ENCODE measurements at regions not wholly inside any gene's neighbourhood (a gene's known extent, or its start where the extent isn't known, plus 50 kb on each side); places are given as distances from the start of the nearest gene placed in this dataset.

DNA sequence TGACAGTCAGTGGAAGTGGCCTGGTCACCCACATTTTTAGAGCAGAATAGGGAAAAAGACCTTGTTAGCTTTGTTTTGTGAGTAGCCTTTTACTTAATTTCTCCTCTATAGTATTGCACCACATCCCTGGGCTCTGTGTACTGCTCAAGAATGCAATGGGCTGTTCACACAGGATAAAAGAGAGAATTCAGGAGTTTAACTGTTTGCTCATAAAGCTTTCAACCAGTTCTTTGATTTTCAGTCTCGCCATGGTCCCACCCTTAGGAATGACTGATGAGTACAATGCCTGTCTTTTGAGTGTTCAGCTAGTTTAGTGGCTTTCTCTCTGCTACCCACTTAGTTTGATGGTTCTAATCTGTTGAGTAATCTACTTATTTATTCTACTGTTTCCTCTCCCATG is 129.7 kb downstream of the PLG start:
- H3K27me3 ChIP-seq (ENCODE audit: control insufficient read depth, insufficient read depth, low read length), result no peaks in the 10 kb centered on the region
- TF ChIP-seq, protein P1, sequence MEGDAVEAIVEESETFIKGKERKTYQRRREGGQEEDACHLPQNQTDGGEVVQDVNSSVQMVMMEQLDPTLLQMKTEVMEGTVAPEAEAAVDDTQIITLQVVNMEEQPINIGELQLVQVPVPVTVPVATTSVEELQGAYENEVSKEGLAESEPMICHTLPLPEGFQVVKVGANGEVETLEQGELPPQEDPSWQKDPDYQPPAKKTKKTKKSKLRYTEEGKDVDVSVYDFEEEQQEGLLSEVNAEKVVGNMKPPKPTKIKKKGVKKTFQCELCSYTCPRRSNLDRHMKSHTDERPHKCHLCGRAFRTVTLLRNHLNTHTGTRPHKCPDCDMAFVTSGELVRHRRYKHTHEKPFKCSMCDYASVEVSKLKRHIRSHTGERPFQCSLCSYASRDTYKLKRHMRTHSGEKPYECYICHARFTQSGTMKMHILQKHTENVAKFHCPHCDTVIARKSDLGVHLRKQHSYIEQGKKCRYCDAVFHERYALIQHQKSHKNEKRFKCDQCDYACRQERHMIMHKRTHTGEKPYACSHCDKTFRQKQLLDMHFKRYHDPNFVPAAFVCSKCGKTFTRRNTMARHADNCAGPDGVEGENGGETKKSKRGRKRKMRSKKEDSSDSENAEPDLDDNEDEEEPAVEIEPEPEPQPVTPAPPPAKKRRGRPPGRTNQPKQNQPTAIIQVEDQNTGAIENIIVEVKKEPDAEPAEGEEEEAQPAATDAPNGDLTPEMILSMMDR (IDR thresholded peaks at IDR 0.05; ENCODE audit: insufficient read depth, low read length, severe bottlenecking), result no peak
- no peak for FAIRE-seq
- no peak for DNase-seq (ENCODE audit: low read depth)
- H3K36me3 ChIP-seq (ENCODE audit: control insufficient read depth, insufficient read depth, low read length), result no peaks in the 10 kb centered on the region
- H3K4me3 ChIP-seq (ENCODE audit: low read depth, low read length), result no peak overlapping the region

DNA sequence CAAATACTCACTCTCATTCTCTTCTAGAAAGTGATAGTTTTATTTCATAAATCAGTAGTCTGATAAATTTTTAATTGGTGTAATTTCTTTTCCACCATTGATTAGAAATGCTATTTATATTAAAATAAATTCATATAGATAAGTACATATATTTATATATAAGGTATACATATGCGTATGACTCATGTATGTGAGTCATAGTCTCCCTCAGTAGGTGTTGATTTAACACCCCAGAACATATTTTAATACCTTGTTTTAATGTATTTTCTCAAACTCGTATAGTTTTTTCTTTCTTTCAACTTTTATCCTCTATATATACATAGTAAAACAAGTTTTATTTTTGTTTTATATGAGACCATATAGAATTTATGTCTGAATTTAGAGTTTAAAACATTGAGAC is 130.4 kb downstream of the PLG start:
- no peaks in the 10 kb centered on the region for H3K36me3 ChIP-seq (ENCODE audit: control insufficient read depth, insufficient read depth, low read length)
- no peaks in the 10 kb centered on the region for H3K27me3 ChIP-seq (ENCODE audit: control insufficient read depth, insufficient read depth, low read length)
- FAIRE-seq, result no peak
- DNase-seq (ENCODE audit: low read depth), result peak; percentile 48
- TF ChIP-seq, protein P1 (IDR thresholded peaks at IDR 0.05; ENCODE audit: insufficient read depth, low read length, severe bottlenecking), result no peak
- no peak overlapping the region for H3K4me3 ChIP-seq (ENCODE audit: low read depth, low read length)

DNA sequence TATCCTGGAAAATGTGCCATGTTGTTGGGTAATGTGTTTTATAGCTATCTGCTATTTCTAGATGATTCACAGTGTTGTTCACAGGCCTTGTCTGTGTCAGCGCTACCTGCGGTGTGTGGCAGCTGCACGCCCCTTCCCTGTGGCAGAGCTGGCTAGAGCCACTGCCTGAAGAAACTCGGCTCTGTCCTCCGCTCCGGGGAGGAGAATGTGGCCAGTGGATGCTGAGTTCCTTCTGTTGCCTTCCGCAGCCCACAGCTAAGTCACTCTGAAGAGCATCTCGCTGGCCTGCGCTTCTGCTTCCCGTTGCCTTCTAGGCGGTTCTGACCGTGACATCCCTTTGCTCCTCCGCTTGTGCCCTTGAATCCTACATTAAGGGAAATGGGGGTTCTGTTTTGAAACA is 135.1 kb downstream of the PLG start:
- FAIRE-seq (no peak), DNase-seq (ENCODE audit: low read depth) (no peak)
- Histone ChIP-seq H3K36me3 (ENCODE audit: control insufficient read depth, insufficient read depth, low read length) (no peaks in the 10 kb centered on the region), H3K4me3 (ENCODE audit: low read depth, low read length) (no peak overlapping the region), H3K27me3 (ENCODE audit: control insufficient read depth, insufficient read depth, low read length) (no peaks in the 10 kb centered on the region)
- TF ChIP-seq, protein P1 (IDR thresholded peaks at IDR 0.05; ENCODE audit: insufficient read depth, low read length, severe bottlenecking), result no peak

DNA sequence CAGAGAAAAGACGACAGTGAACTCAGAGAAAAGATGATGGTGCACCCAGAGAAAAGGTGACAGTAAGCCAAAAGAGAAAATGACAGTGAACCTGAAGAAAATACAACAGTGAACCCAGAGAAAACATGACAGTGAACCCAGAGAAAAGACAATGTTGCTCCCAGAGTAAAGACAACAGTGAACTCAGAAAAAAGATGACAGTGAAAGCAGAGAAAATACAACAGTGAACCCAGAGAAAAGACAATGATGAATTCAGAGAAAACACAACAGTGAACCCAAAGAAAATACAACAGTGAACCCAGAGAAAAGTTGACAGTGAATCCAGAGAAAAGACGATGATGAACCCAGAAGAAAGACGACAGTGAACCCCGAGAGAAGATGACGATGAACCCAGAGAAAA is 140.5 kb upstream of the MAP3K4 start:
- Histone ChIP-seq H3K27me3 (ENCODE audit: control insufficient read depth, insufficient read depth, low read length) (no peaks in the 10 kb centered on the region), H3K4me3 (ENCODE audit: low read depth, low read length) (no peak overlapping the region), H3K36me3 (ENCODE audit: control insufficient read depth, insufficient read depth, low read length) (no peaks in the 10 kb centered on the region)
- TF ChIP-seq, protein P1 (IDR thresholded peaks at IDR 0.05; ENCODE audit: insufficient read depth, low read length, severe bottlenecking), result no peak
- no peak for DNase-seq (ENCODE audit: low read depth)
- no peak for FAIRE-seq

DNA sequence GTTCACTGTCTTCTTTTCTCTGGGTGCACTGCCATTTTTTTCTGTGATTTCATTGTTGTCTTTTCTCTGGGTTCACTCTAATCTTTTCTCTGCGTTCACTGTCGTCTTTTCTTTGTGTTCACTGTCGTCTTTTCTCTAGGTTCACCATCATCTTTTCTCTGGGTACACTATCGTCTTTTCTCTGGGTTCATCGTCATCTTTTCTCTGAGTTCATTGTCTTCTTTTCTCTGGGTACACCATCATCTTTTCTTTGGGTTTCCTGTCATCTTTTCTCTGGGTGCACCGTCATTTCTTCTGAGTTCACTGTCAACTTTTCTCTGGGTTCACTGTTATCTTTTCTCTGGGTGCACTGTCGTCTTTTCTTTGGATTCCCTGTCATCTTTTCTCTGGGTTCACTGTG is 137.6 kb upstream of the MAP3K4 start:
- FAIRE-seq, result no peak
- TF ChIP-seq, protein P1 (IDR thresholded peaks at IDR 0.05; ENCODE audit: insufficient read depth, low read length, severe bottlenecking), result no peak
- Histone ChIP-seq H3K4me3 (ENCODE audit: low read depth, low read length) (no peak overlapping the region), H3K36me3 (ENCODE audit: control insufficient read depth, insufficient read depth, low read length) (no peaks in the 10 kb centered on the region), H3K27me3 (ENCODE audit: control insufficient read depth, insufficient read depth, low read length) (no peaks in the 10 kb centered on the region)
- DNase-seq (ENCODE audit: low read depth), result no peak

DNA sequence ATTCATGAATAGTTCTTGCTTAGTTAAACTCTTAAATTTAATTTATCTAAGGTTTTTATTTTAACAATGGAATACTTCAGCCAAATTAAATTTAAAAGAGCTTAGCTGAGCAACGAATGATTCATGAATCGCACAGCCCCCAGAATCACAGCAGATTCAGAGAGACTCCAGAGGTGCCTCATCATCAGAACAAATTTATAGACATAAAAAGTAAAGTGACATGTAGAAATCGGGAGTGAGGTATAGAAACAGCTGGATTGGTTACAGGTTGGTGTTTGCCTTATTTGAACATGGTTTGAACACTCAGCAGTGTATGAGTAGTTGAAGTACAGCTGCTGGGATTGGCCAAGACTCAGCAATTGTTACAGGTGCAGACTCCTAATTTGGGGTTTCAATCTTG is 132.7 kb upstream of the MAP3K4 start:
- TF ChIP-seq, protein P1 (IDR thresholded peaks at IDR 0.05; ENCODE audit: insufficient read depth, low read length, severe bottlenecking), result no peak
- DNase-seq (ENCODE audit: low read depth), result no peak
- Histone ChIP-seq H3K36me3 (ENCODE audit: control insufficient read depth, insufficient read depth, low read length) (no peaks in the 10 kb centered on the region), H3K4me3 (ENCODE audit: low read depth, low read length) (no peak overlapping the region), H3K27me3 (ENCODE audit: control insufficient read depth, insufficient read depth, low read length) (no peaks in the 10 kb centered on the region)
- FAIRE-seq, result no peak

Data from bronchial epithelial cell (primary cell).